HepG2 (cell line): ENCODE measurements at regions not wholly inside any gene's neighbourhood (a gene's known extent, or its start where the extent isn't known, plus 50 kb on each side); places are given as distances from the start of the nearest gene placed in this dataset.

ENCODE experiments used
- ATAC-seq: fragments of 200-7000 bp; cut with Tn5 transposase; 3 replicates; pipeline ENCODE4 v1.9.1; 2020; ENCODE audit warnings: mild to moderate bottlenecking, moderate library complexity
- BruUV-seq: library from RNA; stranded (reverse); fragments of 400-500 nt; replicated peaks from 2 replicates; lab custom pipeline; 2021; lab: Mats Ljungman, UMichigan
- CTCF ChIA-PET: fragments of 300-600 bp; formaldehyde crosslinking; extraction: SDS; loops from one replicate; lab custom pipeline; 2021; ENCODE audit warnings: low total read pairs, inconsistent platforms, low intra/inter-chr PET ratio; lab: Yijun Ruan, JAX
- POLR2A ChIA-PET: fragments of 350-600 bp; sonication (Branson Sonifier 250); formaldehyde crosslinking; loops from one replicate; lab custom pipeline; 2020; ENCODE audit warnings: antibody characterized with exemption, inconsistent platforms; lab: Yijun Ruan, JAX
- DNase-seq: peaks from one replicate; pipeline ENCODE4 v3.0.0-alpha.2; 2015; ENCODE audit warnings: low spot score
- FAIRE-seq: peaks from 3 replicates; lab custom pipeline; 2011; peaks lifted over from hg19 to GRCh38; lab: Jason Lieb, UNC
- H2AFZ ChIP-seq: one replicate; pipeline ENCODE4 v1.6.1; 2011; ENCODE audit warnings: low read length, inconsistent platforms
- H3K27ac ChIP-seq: fragments of 300-600 bp; 3 replicates; pipeline ENCODE4 v1.8.0; 2011; ENCODE audit warnings: mixed run types, mild to moderate bottlenecking, mixed read lengths, low read length, inconsistent platforms; ENCODE audit not compliant: insufficient read depth; ENCODE audit errors: extremely low read length
- H3K27me3 ChIP-seq, 2 experiments: fragments of 200-600 bp in 1 of 2; 2 replicates in 1 of 2; 3 replicates in 1 of 2; pipeline versions ENCODE4 v1.6.0 to v1.8.0; 2011; ENCODE audit warnings: low read length in 2 of 2, mild to moderate bottlenecking in 2 of 2, moderate library complexity in 2 of 2, inconsistent platforms in 1 of 2; ENCODE audit not compliant: insufficient read depth in 2 of 2, control insufficient read depth in 1 of 2
- H3K36me3 ChIP-seq, 2 experiments: fragments of 200-600 bp in 1 of 2; replicated peaks in 1 of 2; 2 replicates in 1 of 2; 3 replicates in 1 of 2; pipeline versions ENCODE4 v1.5.1 to v1.8.0; 2011; ENCODE audit warnings: low read length in 2 of 2, inconsistent platforms in 1 of 2; ENCODE audit not compliant: insufficient read depth in 2 of 2, control insufficient read depth in 1 of 2
- H3K4me1 ChIP-seq: 2 replicates; pipeline ENCODE4 v1.5.1; 2012; ENCODE audit warnings: low read length, inconsistent platforms; ENCODE audit not compliant: insufficient read depth
- H3K4me2 ChIP-seq: 2 replicates; pipeline ENCODE4 v1.6.0; 2011; ENCODE audit warnings: low read depth, low read length, inconsistent platforms
- H3K4me3 ChIP-seq, 3 experiments: fragments of 200-600 bp in 1 of 3; sonication (generic), shearing (Covaris generic) in 1 of 3; replicated peaks in 1 of 3; 2 replicates each; pipeline ENCODE4 v1.5.1; 2011 to 2016; ENCODE audit warnings: low read length in 3 of 3, inconsistent platforms in 2 of 3, low read depth in 2 of 3, mild to moderate bottlenecking in 2 of 3, control low read depth in 1 of 3, mixed read lengths in 1 of 3; ENCODE audit not compliant: insufficient read depth in 1 of 3
- H3K79me2 ChIP-seq: one replicate; pipeline ENCODE4 v1.6.1; 2011; ENCODE audit warnings: low read length, inconsistent platforms; ENCODE audit not compliant: insufficient read depth
- H3K9ac ChIP-seq: 2 replicates; pipeline ENCODE4 v1.6.0; 2011; ENCODE audit warnings: mild to moderate bottlenecking, low read depth, low read length, inconsistent platforms; ENCODE audit not compliant: insufficient read depth
- H3K9me3 ChIP-seq: 2 replicates; pipeline ENCODE4 v1.5.1; 2012; ENCODE audit warnings: mild to moderate bottlenecking, low read length
- H4K20me1 ChIP-seq: 2 replicates; pipeline ENCODE4 v1.6.0; 2011; ENCODE audit warnings: inconsistent platforms, mild to moderate bottlenecking, low read length, moderate library complexity; ENCODE audit not compliant: insufficient read depth
- HNRNPLL ChIP-seq: fragments of 200-400 bp; formaldehyde crosslinking; IDR thresholded peaks from 2 replicates; pipeline ENCODE4 v1.6.1; 2017; ENCODE audit warnings: mild to moderate bottlenecking, low read depth, low read length; ENCODE audit not compliant: poor library complexity, severe bottlenecking
- MAFK ChIP-seq, 2 experiments: IDR thresholded peaks in 1 of 2; conservative IDR thresholded peaks in 1 of 2; 2 replicates each; pipeline ENCODE4 v1.6.1; 2011; ENCODE audit warnings: improper control_type of control experiment in 2 of 2, low read length in 2 of 2
- NR2F1 ChIP-seq, 2 experiments: fragments of 450-650 bp in 1 of 2; formaldehyde crosslinking in 1 of 2; IDR thresholded peaks; 2 replicates each; pipeline versions ENCODE4 v1.5.0 to v1.6.1; 2016 to 2020; ENCODE audit warnings: mild to moderate bottlenecking in 1 of 2, missing compliant biosample characterization in 1 of 2, missing genetic modification reagents in 1 of 2, moderate library complexity in 1 of 2
- STAG1 ChIP-seq: sonication (generic); formaldehyde crosslinking; IDR thresholded peaks from 2 replicates; pipeline ENCODE4 v1.4.0; 2020; ENCODE audit warnings: missing genetic modification reagents
- ZBTB4 ChIP-seq: sonication (generic); formaldehyde crosslinking; IDR thresholded peaks from 2 replicates; pipeline ENCODE4 v1.4.0; 2020; ENCODE audit warnings: missing genetic modification reagents, mild to moderate bottlenecking, borderline replicate concordance
- ZNF766 ChIP-seq: sonication (generic); formaldehyde crosslinking; IDR thresholded peaks from 2 replicates; pipeline ENCODE4 v1.5.0; 2020; ENCODE audit warnings: missing genetic modification reagents, borderline replicate concordance
- WGBS: methylation state at CpG from one replicate; pipeline ENCODE4 v1.1.6; 2017; ENCODE audit warnings: low lambda C conversion rate; 5-methylcytosine and 5-hydroxymethylcytosine counted together
- in situ Hi-C: cut with HindIII; loops from 2 replicates; pipeline ENCODE4 v1.10.0; 2017; ENCODE audit warnings: low pct_unique_long_range_greater_than_20kb; ENCODE audit not compliant: extremely low pct_ligation_motif_present
- intact Hi-C: fragments of 100-400 bp; cut with micrococcal nuclease; formaldehyde crosslinking; loops from one replicate; pipeline ENCODE4 v1.10.0; 2022; ENCODE audit not compliant: unreplicated experiment
- TF ChIP-seq, protein P1 (sequence below): IDR thresholded peaks from 2 replicates; pipeline ENCODE4 v1.6.1; 2016; ENCODE audit warnings: low read depth, missing genetic modification reagents, missing compliant biosample characterization
- TF ChIP-seq, protein P2 (sequence below): sonication (generic); formaldehyde crosslinking; IDR thresholded peaks from 2 replicates; pipeline ENCODE4 v1.4.0; 2020; ENCODE audit warnings: mild to moderate bottlenecking, missing genetic modification reagents

DNA sequence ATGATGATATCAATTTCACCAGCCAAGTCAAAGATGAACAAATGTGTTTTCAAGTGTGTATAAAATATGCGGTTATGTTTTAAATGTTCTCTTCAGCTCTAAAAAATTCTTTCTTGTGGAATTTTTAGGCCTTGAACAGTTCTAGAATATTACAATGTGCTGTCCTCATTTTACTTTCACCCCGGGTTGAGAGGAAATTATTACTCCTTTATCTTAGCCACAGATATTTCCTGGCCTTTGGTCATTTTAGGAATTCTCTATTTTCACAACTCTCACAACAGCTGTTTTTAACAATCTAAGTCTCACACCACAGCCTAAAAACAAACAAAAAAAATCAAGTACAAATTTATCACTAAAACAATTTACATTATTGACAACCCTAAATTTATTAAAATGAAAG, 112.2 kb upstream of the HGF start:
- H4K20me1 ChIP-seq = no peaks in the 10 kb centered on the region
- H3K79me2 ChIP-seq = no peaks in the 10 kb centered on the region
- DNase-seq (no peak), FAIRE-seq (no peak), ATAC-seq (no peak)
- no peaks in the 10 kb centered on the region for H3K36me3 ChIP-seq
- no peak overlapping the region for H2AFZ ChIP-seq
- CTCF ChIA-PET = no interaction called here
- H3K4me2 ChIP-seq = no peak overlapping the region
- POLR2A ChIA-PET = no interaction called here
- BruUV-seq = no TSS peak
- WGBS = 19% methylated on average over 2 of the region's 2 CpGs
- no peaks in the 10 kb centered on the region for H3K9me3 ChIP-seq
- no peaks in the 10 kb centered on the region for H3K27me3 ChIP-seq
- intact Hi-C loops = no loop called here
- H3K27ac ChIP-seq = no peak overlapping the region
- in situ Hi-C loops = no loop called here
- no peak overlapping the region for H3K4me3 ChIP-seq
- H3K9ac ChIP-seq = no peak overlapping the region
- H3K4me1 ChIP-seq = no peaks in the 10 kb centered on the region
- TF ChIP-seq, protein P1, sequence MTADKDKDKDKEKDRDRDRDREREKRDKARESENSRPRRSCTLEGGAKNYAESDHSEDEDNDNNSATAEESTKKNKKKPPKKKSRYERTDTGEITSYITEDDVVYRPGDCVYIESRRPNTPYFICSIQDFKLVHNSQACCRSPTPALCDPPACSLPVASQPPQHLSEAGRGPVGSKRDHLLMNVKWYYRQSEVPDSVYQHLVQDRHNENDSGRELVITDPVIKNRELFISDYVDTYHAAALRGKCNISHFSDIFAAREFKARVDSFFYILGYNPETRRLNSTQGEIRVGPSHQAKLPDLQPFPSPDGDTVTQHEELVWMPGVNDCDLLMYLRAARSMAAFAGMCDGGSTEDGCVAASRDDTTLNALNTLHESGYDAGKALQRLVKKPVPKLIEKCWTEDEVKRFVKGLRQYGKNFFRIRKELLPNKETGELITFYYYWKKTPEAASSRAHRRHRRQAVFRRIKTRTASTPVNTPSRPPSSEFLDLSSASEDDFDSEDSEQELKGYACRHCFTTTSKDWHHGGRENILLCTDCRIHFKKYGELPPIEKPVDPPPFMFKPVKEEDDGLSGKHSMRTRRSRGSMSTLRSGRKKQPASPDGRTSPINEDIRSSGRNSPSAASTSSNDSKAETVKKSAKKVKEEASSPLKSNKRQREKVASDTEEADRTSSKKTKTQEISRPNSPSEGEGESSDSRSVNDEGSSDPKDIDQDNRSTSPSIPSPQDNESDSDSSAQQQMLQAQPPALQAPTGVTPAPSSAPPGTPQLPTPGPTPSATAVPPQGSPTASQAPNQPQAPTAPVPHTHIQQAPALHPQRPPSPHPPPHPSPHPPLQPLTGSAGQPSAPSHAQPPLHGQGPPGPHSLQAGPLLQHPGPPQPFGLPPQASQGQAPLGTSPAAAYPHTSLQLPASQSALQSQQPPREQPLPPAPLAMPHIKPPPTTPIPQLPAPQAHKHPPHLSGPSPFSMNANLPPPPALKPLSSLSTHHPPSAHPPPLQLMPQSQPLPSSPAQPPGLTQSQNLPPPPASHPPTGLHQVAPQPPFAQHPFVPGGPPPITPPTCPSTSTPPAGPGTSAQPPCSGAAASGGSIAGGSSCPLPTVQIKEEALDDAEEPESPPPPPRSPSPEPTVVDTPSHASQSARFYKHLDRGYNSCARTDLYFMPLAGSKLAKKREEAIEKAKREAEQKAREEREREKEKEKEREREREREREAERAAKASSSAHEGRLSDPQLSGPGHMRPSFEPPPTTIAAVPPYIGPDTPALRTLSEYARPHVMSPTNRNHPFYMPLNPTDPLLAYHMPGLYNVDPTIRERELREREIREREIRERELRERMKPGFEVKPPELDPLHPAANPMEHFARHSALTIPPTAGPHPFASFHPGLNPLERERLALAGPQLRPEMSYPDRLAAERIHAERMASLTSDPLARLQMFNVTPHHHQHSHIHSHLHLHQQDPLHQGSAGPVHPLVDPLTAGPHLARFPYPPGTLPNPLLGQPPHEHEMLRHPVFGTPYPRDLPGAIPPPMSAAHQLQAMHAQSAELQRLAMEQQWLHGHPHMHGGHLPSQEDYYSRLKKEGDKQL (CRISPR knock-in tag) = no peak
- TF ChIP-seq ZBTB4 (CRISPR knock-in tag) (no peak), ZNF766 (CRISPR knock-in tag) (no peak), STAG1 (CRISPR knock-in tag) (no peak), HNRNPLL (no peak), NR2F1 (CRISPR knock-in tag; IDR thresholded peaks at IDR 0.05) (no peak), MAFK (conservative IDR thresholded peaks at IDR 0.05 in 1 of 2, IDR thresholded peaks at IDR 0.05 in 1 of 2; ENCODE audit: low read length in 2 of 2) (no peak)
- TF ChIP-seq, protein P2, sequence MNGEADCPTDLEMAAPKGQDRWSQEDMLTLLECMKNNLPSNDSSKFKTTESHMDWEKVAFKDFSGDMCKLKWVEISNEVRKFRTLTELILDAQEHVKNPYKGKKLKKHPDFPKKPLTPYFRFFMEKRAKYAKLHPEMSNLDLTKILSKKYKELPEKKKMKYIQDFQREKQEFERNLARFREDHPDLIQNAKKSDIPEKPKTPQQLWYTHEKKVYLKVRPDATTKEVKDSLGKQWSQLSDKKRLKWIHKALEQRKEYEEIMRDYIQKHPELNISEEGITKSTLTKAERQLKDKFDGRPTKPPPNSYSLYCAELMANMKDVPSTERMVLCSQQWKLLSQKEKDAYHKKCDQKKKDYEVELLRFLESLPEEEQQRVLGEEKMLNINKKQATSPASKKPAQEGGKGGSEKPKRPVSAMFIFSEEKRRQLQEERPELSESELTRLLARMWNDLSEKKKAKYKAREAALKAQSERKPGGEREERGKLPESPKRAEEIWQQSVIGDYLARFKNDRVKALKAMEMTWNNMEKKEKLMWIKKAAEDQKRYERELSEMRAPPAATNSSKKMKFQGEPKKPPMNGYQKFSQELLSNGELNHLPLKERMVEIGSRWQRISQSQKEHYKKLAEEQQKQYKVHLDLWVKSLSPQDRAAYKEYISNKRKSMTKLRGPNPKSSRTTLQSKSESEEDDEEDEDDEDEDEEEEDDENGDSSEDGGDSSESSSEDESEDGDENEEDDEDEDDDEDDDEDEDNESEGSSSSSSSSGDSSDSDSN = no peak
